ENCODE measurements at regions not wholly inside any gene's neighbourhood (a gene's known extent, or its start where the extent isn't known, plus 50 kb on each side); places are given as distances from the start of the nearest gene placed in this dataset.

DNA sequence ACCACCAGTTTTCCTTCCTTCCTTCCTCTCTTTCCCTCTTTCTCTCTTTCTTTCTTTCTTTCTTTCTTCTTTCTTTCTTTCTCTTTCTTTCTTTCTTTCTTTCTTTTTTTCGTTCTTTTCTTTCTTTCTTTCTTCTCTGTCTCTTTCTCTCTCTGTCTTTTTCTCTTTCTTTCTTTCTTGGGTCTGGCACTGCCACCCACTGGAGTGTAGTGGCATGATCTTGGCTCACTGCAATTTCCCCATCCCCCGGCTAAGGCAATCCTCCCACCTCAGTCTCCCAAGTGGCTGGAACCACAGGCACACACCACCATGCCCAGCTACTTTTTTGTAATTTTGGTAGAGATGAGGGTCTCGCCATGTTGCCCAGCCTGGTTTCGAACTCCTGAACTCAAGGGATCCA is 51.6 kb upstream of the NHS start:
- TF ChIP-seq ELK3 (CRISPR knock-in tag; IDR thresholded peaks at IDR 0.05) (no peak), EP300 (IDR thresholded peaks at IDR 0.05; ENCODE audit: low read length) (no peak)
- TF ChIP-seq, protein P1, sequence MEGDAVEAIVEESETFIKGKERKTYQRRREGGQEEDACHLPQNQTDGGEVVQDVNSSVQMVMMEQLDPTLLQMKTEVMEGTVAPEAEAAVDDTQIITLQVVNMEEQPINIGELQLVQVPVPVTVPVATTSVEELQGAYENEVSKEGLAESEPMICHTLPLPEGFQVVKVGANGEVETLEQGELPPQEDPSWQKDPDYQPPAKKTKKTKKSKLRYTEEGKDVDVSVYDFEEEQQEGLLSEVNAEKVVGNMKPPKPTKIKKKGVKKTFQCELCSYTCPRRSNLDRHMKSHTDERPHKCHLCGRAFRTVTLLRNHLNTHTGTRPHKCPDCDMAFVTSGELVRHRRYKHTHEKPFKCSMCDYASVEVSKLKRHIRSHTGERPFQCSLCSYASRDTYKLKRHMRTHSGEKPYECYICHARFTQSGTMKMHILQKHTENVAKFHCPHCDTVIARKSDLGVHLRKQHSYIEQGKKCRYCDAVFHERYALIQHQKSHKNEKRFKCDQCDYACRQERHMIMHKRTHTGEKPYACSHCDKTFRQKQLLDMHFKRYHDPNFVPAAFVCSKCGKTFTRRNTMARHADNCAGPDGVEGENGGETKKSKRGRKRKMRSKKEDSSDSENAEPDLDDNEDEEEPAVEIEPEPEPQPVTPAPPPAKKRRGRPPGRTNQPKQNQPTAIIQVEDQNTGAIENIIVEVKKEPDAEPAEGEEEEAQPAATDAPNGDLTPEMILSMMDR (IDR thresholded peaks at IDR 0.05 in 2 of 3, conservative IDR thresholded peaks at IDR 0.05 in 1 of 3; ENCODE audit: insufficient read depth in 2 of 3, low read depth in 1 of 3, low read length in 3 of 3) = no peak
